ENCODE measurements at regions not wholly inside any gene's neighbourhood (a gene's known extent, or its start where the extent isn't known, plus 50 kb on each side); places are given as distances from the start of the nearest gene placed in this dataset.

DNA sequence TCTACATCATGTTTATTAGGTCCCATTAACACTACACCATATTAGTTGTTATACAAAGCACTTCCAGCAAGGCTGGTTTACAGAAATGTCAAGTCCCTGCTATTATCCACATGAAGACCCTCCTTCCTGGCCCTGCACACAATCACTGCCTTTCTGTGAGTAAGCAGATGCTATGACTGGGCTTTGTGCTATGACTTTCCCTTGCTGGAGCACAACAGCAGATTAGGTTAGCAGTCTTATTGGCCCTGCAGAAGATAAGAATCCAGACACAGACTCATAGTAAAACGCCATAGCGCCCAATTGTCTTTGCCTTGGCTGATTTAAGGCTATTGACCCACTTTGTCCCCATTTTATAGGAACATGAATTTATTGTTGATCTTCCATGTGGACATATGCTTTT is 228.9 kb upstream of the ACTBL2 start:
- Mint-ChIP-seq H3K4me1 (no peaks in the 10 kb centered on the region), H3K9me3 (peaks cover 4% of the 10 kb centered on the region), H3K27me3 (peaks cover 8% of the 10 kb centered on the region), H3K36me3 (ENCODE audit: low read depth) (no peaks in the 10 kb centered on the region), H3K27ac (no peak overlapping the region), H3K4me3 (no peak overlapping the region)
- no peak for ATAC-seq (replicated peaks)

DNA sequence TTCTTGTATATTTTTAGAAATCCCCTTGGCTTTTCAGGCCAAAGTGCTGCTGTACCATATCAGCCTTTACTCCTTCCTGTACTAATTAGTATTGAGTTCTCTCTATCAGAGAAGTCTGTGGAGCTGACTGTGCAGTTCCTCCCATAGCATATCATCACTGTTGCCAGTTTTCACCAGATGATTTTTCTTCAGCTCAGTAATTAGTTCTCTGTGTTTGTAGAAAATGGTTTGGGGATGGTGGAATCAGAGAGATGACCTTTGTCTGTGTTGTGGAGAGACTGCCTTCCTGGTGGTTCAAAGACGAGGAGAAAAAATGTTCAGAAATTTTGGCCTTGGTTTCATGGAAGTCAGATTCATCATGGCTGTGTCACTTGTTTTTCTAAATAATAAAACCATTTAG is 227.5 kb upstream of the ACTBL2 start:
- Mint-ChIP-seq H3K4me3 (no peak overlapping the region), H3K9me3 (peaks cover 5% of the 10 kb centered on the region), H3K36me3 (ENCODE audit: low read depth) (no peaks in the 10 kb centered on the region), H3K27ac (no peak overlapping the region), H3K27me3 (peaks cover 5% of the 10 kb centered on the region), H3K4me1 (no peaks in the 10 kb centered on the region)
- ATAC-seq (replicated peaks): no peak

DNA sequence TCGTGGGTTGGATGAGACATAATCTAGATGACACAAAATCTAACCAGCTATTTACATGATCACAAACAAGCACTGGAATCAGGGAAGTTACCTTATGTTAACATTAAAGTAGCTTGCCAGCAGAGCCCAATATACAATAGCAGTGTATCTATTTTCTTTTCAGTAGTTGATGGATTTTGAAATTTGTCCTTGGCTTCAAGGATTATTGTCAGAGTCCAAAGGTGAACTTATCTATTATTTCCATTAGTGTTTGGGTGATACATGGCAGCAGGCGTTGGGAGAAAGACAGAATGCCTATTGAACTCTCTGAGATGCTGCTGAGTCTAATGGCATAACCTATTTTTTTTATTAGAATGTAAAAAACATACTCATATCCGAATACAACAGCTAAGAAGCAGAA is 223.2 kb upstream of the ACTBL2 start:
- Mint-ChIP-seq H3K4me3 (no peak overlapping the region), H3K36me3 (ENCODE audit: low read depth) (no peaks in the 10 kb centered on the region), H3K9me3 (peaks cover 11% of the 10 kb centered on the region), H3K27me3 (peaks cover 12% of the 10 kb centered on the region), H3K27ac (no peak overlapping the region), H3K4me1 (peaks cover 3% of the 10 kb centered on the region)
- ATAC-seq (replicated peaks): no peak

DNA sequence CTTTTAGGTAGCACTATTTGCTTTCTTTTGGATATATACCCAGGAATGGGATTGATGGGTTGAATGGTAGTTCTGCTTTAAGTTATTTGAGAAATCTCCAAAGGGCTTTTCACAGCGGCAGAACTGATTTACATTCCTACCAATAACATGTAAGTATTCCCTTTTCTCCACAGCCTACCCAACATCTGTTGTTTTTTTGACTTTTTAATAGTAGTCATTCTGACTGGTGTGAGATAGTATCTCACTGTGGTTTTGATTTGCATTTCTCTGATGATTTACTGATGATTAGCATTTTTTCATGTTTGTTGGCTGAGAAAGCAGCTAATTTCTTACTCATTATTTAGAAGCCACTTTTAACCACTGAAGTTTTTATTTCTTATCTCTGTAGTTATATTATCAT is 221.1 kb upstream of the ACTBL2 start:
- H3K4me1 Mint-ChIP-seq: peaks cover 3% of the 10 kb centered on the region
- H3K27ac Mint-ChIP-seq: no peak overlapping the region
- peaks cover 8% of the 10 kb centered on the region for H3K9me3 Mint-ChIP-seq
- H3K27me3 Mint-ChIP-seq: peaks cover 19% of the 10 kb centered on the region
- H3K4me3 Mint-ChIP-seq: no peak overlapping the region
- H3K36me3 Mint-ChIP-seq (ENCODE audit: low read depth): no peaks in the 10 kb centered on the region
- no peak for ATAC-seq (replicated peaks)

GRCh38 chr5:57700484-57700883 is 217.9 kb upstream of the ACTBL2 start:
- H3K4me3 Mint-ChIP-seq: no peak overlapping the region
- H3K27ac Mint-ChIP-seq: no peak overlapping the region
- ATAC-seq (replicated peaks): no peak
- no peaks in the 10 kb centered on the region for H3K36me3 Mint-ChIP-seq (ENCODE audit: low read depth)
- peaks cover 19% of the 10 kb centered on the region for H3K27me3 Mint-ChIP-seq
- H3K9me3 Mint-ChIP-seq: peaks cover 8% of the 10 kb centered on the region
- H3K4me1 Mint-ChIP-seq: peaks cover 3% of the 10 kb centered on the region

- Mint-ChIP-seq H3K27ac (no peak overlapping the region), H3K36me3 (ENCODE audit: low read depth) (no peaks in the 10 kb centered on the region), H3K4me3 (no peak overlapping the region), H3K27me3 (peaks cover 16% of the 10 kb centered on the region), H3K9me3 (peaks cover 5% of the 10 kb centered on the region), H3K4me1 (peaks cover 3% of the 10 kb centered on the region)
- no peak for ATAC-seq (replicated peaks)
Measured at GRCh38 chr5:57700072-57700471, 217.5 kb upstream of the ACTBL2 start.

- Mint-ChIP-seq H3K4me1 (no peaks in the 10 kb centered on the region), H3K4me3 (no peak overlapping the region), H3K36me3 (ENCODE audit: low read depth) (no peaks in the 10 kb centered on the region), H3K9me3 (no peaks in the 10 kb centered on the region), H3K27me3 (peaks cover 10% of the 10 kb centered on the region), H3K27ac (no peak overlapping the region)
- ATAC-seq (replicated peaks): no peak
Measured at GRCh38 chr5:57698802-57699201, 216.2 kb upstream of the ACTBL2 start.

- Mint-ChIP-seq H3K9me3 (no peaks in the 10 kb centered on the region), H3K36me3 (ENCODE audit: low read depth) (no peaks in the 10 kb centered on the region), H3K4me1 (peaks cover 4% of the 10 kb centered on the region), H3K4me3 (no peak overlapping the region), H3K27me3 (peaks cover 7% of the 10 kb centered on the region), H3K27ac (no peak overlapping the region)
- no peak for ATAC-seq (replicated peaks)
Measured at GRCh38 chr5:57698086-57698485, 215.5 kb upstream of the ACTBL2 start.

DNA sequence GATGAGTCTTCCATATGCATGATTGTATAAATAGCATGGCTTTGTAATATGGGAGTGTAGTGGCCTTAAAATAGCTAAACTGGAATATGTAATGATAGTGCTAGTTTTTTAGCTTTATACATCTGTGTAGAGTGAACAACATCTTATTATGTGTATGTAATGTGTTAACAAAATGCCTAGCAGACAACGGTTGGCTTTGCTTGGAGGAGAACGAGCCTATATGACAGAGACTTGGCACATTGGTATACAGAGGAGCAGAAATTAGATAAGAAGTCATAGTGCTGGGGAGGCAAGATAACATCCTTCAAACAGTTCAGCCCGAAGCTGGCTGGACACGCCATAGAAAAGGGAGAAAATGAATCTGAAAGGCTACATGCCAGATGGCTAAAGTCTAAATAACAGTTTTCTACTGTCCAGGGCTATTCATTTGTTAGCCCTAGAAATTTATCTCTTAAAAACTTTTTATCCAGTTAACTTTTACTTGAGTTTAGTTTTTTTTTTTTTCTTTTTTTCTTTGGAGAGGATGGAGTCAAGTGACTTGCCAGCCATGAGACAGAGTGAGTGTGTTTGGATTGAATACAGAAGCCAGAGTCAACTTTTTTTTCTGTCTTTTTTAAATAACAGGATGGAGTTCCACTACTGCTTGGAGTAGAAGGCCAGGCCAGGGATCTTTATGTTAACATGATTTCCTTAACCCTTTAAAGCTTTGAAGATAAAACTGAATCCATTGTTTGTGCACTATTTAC is 214.4 kb upstream of the ACTBL2 start:
- Mint-ChIP-seq H3K36me3 (ENCODE audit: low read depth) (no peaks in the 10 kb centered on the region), H3K27me3 (peaks cover 8% of the 10 kb centered on the region), H3K9me3 (no peaks in the 10 kb centered on the region), H3K27ac (no peak overlapping the region), H3K4me1 (peaks cover 8% of the 10 kb centered on the region), H3K4me3 (no peak overlapping the region)
- ATAC-seq (replicated peaks): no peak

DNA sequence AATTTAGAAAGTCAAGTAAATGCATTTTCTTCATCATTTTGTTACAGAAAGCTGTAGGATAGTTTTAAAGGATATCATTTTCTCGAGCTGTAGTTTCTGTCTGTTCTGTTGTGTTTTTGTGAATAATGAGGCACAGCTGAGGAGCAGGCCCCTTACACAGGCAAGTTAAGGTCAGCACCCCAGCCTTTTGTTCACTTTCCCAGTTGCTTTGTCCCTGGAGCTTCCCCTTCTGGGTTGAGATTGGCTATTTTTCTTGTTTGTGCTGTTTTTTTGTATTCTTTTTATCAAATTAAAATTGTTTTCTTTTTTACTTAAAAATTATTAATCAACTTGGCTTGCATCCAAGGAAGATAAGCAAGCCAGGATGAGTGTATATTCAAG is 213.8 kb upstream of the ACTBL2 start:
- H3K4me3 Mint-ChIP-seq: no peak overlapping the region
- H3K36me3 Mint-ChIP-seq (ENCODE audit: low read depth): no peaks in the 10 kb centered on the region
- H3K4me1 Mint-ChIP-seq: peaks cover 8% of the 10 kb centered on the region
- ATAC-seq (replicated peaks): no peak
- H3K9me3 Mint-ChIP-seq: no peaks in the 10 kb centered on the region
- peaks cover 11% of the 10 kb centered on the region for H3K27me3 Mint-ChIP-seq
- no peak overlapping the region for H3K27ac Mint-ChIP-seq

DNA sequence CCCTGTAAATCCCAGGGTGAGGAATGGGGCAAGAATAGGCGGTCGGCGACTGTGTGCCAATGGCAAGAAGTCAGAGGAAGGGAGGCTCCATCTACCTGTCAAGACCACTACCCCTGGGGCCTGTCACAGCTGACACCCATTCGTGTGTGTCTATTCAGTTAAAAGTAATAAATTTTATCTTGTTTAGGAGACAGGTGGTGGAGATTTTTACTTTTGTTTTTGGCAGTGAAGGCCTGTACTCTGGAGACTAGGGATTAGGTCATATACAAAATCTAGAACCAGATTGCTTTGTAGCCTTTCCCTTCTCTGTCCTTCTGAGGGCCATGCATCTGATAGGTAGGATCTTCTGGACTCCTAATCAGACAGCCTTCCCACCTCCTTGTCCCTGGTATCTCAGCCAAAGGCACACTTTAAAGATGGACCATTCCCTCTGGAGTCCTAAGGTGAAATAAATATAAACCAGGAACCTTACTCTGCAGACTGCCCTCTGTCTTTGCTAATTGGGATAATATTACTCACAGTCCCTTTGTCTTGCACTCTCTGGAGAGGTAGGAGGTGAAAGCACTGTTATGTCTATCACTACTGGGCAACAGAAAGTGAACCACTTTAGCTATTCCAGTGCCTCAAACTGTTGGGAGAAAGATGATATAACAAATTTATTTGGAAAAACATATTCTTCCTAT is 213.2 kb upstream of the ACTBL2 start:
- ATAC-seq (replicated peaks): no peak
- Mint-ChIP-seq H3K27me3 (peaks cover 11% of the 10 kb centered on the region), H3K4me1 (peaks cover 8% of the 10 kb centered on the region)

DNA sequence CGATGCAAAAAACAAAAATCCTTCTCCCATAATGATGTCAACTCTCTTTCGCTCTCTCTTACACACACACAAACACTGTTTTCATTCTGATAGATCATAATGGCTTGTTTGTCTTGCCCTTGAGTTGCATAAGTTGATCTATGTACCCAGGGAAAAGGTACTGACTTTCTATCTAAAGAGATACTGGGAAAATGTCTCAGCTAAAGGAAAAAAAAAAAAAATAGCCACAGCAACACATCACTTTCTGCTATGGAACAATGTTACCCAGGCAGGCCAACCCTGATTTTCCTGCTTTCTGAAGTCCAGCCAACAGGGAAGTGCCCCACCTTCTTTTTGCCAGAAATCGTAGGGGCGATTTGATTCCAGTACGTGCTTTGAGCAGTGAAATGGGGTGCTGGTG is 212.6 kb upstream of the ACTBL2 start:
- Mint-ChIP-seq H3K4me1 (peaks cover 8% of the 10 kb centered on the region), H3K4me3 (no peak overlapping the region), H3K27me3 (peaks cover 8% of the 10 kb centered on the region), H3K9me3 (no peaks in the 10 kb centered on the region), H3K36me3 (ENCODE audit: low read depth) (no peaks in the 10 kb centered on the region), H3K27ac (no peak overlapping the region)
- no peak for ATAC-seq (replicated peaks)

More for the DNA sequence above, 213.2 kb upstream of the ACTBL2 start:
- no peaks in the 10 kb centered on the region for H3K9me3 Mint-ChIP-seq
- H3K36me3 Mint-ChIP-seq (ENCODE audit: low read depth): no peaks in the 10 kb centered on the region
- H3K27ac Mint-ChIP-seq: no peak overlapping the region
- no peak overlapping the region for H3K4me3 Mint-ChIP-seq

DNA sequence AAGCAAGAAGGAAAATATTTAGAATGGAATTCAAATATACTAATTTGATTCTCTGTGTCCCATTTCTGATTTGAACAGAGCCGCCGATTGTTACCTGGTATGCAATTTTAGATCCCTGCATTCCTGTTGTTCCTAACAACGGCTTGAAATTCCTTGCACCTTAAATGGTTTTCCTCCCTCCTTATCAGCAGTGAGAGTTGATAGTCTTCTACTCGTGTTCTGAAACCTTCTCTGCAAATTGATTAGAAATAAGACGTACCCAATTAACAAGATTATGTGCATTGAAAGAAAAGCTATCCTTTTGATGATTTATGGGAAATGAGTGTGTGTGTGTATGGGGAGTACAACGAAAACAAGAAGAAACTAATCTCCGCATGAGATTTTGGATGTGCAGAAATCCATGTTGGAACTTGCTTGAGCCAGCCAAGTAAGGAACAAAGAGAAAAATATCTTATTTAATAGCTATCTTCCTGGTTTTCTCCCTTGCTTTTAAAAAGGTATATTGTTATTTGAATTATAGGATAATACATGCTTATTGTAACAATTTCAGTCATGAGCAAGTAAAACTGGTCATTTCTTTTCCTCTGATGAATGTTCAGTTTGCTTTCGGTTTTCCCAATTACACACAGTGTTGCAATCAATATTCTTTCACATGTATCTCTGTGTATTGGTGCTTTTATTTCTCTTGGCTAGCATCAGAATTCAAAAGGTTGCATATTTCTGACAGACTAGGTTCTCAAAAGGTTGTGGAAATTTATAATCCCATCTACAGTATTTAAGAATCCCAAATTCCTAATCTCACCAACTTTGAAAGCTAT is 211.1 kb upstream of the ACTBL2 start:
- Mint-ChIP-seq H3K27me3 (peaks cover 15% of the 10 kb centered on the region), H3K4me1 (peaks cover 8% of the 10 kb centered on the region), H3K36me3 (ENCODE audit: low read depth) (no peaks in the 10 kb centered on the region), H3K9me3 (no peaks in the 10 kb centered on the region), H3K27ac (no peak overlapping the region), H3K4me3 (no peak overlapping the region)
- ATAC-seq (replicated peaks): no peak

DNA sequence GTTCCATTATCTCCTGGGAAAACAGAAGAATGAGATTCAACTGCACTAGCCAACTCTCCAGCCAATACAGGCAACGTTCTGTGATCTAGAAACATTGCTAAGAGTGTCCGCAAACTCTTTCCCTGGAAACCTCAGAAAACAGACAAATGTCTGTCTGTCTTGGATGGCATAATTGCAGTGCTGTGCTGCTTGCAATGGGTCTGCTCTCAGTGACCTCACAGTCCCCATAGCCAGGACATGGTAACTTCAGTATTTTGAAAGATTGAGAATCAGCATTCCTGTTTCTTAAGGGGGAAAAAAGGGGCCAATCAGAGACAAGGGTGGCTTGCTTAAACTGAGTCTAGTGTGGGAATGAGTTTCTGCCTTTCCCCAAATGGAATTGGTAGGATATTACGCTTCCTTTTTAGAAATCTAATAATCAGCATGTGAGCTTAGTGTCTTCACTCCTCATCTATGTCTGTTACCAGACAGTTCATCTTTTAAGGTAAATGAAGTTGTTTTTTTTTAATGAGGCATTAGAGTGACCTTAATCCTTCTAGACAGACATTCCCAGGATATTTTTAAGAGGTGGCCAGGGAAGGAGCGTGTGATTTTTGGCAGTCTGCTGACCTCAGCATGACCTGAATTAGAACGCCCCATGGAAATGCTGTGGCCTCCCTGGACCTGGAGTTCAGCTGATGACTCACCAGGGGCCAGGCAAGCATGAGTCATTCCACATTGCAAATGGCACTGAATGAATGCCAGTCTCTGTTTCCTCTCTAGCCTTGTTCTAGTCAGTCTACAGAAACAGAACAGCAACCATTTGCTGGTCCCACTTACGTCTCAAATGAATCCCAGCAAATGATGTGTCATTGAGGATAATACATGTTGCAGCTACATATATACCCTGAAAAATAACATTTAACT is 210.2 kb upstream of the ACTBL2 start:
- Mint-ChIP-seq H3K27ac (no peak overlapping the region), H3K9me3 (no peaks in the 10 kb centered on the region), H3K36me3 (ENCODE audit: low read depth) (no peaks in the 10 kb centered on the region), H3K4me1 (peaks cover 8% of the 10 kb centered on the region), H3K4me3 (no peak overlapping the region), H3K27me3 (peaks cover 15% of the 10 kb centered on the region)
- ATAC-seq (replicated peaks): peak; percentile 95
